ENCODE measurements at regions not wholly inside any gene's neighbourhood (a gene's known extent, or its start where the extent isn't known, plus 50 kb on each side); places are given as distances from the start of the nearest gene placed in this dataset.

- H3K27ac Mint-ChIP-seq (ENCODE audit: unreplicated experiment) = no peak overlapping the region
- H3K27me3 Mint-ChIP-seq (ENCODE audit: unreplicated experiment) = no peaks in the 10 kb centered on the region
- H3K4me3 Mint-ChIP-seq (ENCODE audit: unreplicated experiment) = no peak overlapping the region
- no peaks in the 10 kb centered on the region for H3K36me3 Mint-ChIP-seq (ENCODE audit: unreplicated experiment)
- TF ChIP-seq CTCF (IDR thresholded peaks at IDR 0.05) = no peak
- no peaks in the 10 kb centered on the region for H3K4me1 Mint-ChIP-seq (ENCODE audit: unreplicated experiment)
- no peak for DNase-seq (ENCODE audit: extremely low spot score, unreplicated experiment)
- H3K9me3 Mint-ChIP-seq (ENCODE audit: unreplicated experiment) = peaks cover 51% of the 10 kb centered on the region
Measured at GRCh38 chr10:131474416-131474815, 162.9 kb upstream of the TCERG1L start.

- H3K27ac Mint-ChIP-seq (ENCODE audit: unreplicated experiment) = no peak overlapping the region
- no peaks in the 10 kb centered on the region for H3K27me3 Mint-ChIP-seq (ENCODE audit: unreplicated experiment)
- H3K4me3 Mint-ChIP-seq (ENCODE audit: unreplicated experiment) = no peak overlapping the region
- TF ChIP-seq CTCF (IDR thresholded peaks at IDR 0.05) = no peak
- DNase-seq (ENCODE audit: extremely low spot score, unreplicated experiment) = peak; percentile 78
- no peaks in the 10 kb centered on the region for H3K36me3 Mint-ChIP-seq (ENCODE audit: unreplicated experiment)
- no peaks in the 10 kb centered on the region for H3K4me1 Mint-ChIP-seq (ENCODE audit: unreplicated experiment)
- H3K9me3 Mint-ChIP-seq (ENCODE audit: unreplicated experiment) = peaks cover 50% of the 10 kb centered on the region
Measured at GRCh38 chr10:131475043-131475442, 163.5 kb upstream of the TCERG1L start.

GRCh38 chr10:131475803-131476202, 164.3 kb upstream of the TCERG1L start:
- Mint-ChIP-seq H3K27me3 (ENCODE audit: unreplicated experiment) (no peaks in the 10 kb centered on the region), H3K4me1 (ENCODE audit: unreplicated experiment) (no peaks in the 10 kb centered on the region), H3K9me3 (ENCODE audit: unreplicated experiment) (peaks cover 50% of the 10 kb centered on the region), H3K27ac (ENCODE audit: unreplicated experiment) (no peak overlapping the region), H3K4me3 (ENCODE audit: unreplicated experiment) (no peak overlapping the region), H3K36me3 (ENCODE audit: unreplicated experiment) (no peaks in the 10 kb centered on the region)
- peak; percentile 76 for DNase-seq (ENCODE audit: extremely low spot score, unreplicated experiment)
- no peak for TF ChIP-seq CTCF (IDR thresholded peaks at IDR 0.05)

- no peak overlapping the region for H3K27ac Mint-ChIP-seq (ENCODE audit: unreplicated experiment)
- no peaks in the 10 kb centered on the region for H3K36me3 Mint-ChIP-seq (ENCODE audit: unreplicated experiment)
- no peak for TF ChIP-seq CTCF (IDR thresholded peaks at IDR 0.05)
- H3K4me3 Mint-ChIP-seq (ENCODE audit: unreplicated experiment) = no peak overlapping the region
- H3K27me3 Mint-ChIP-seq (ENCODE audit: unreplicated experiment) = no peaks in the 10 kb centered on the region
- H3K4me1 Mint-ChIP-seq (ENCODE audit: unreplicated experiment) = no peaks in the 10 kb centered on the region
- peaks cover 41% of the 10 kb centered on the region for H3K9me3 Mint-ChIP-seq (ENCODE audit: unreplicated experiment)
- DNase-seq (ENCODE audit: extremely low spot score, unreplicated experiment) = no peak
Measured at GRCh38 chr10:131477457-131478121, 166.1 kb upstream of the TCERG1L start.

- DNase-seq (ENCODE audit: extremely low spot score, unreplicated experiment) = peak; percentile 75
- H3K36me3 Mint-ChIP-seq (ENCODE audit: unreplicated experiment) = no peaks in the 10 kb centered on the region
- peaks cover 37% of the 10 kb centered on the region for H3K9me3 Mint-ChIP-seq (ENCODE audit: unreplicated experiment)
- no peaks in the 10 kb centered on the region for H3K4me1 Mint-ChIP-seq (ENCODE audit: unreplicated experiment)
- TF ChIP-seq CTCF (IDR thresholded peaks at IDR 0.05) = no peak
- no peaks in the 10 kb centered on the region for H3K27me3 Mint-ChIP-seq (ENCODE audit: unreplicated experiment)
- H3K4me3 Mint-ChIP-seq (ENCODE audit: unreplicated experiment) = no peak overlapping the region
- H3K27ac Mint-ChIP-seq (ENCODE audit: unreplicated experiment) = no peak overlapping the region
Measured at GRCh38 chr10:131478377-131478989, 167.0 kb upstream of the TCERG1L start.

Measured in osteocyte (in vitro differentiated cells).